Activated B cell treated with CpG ODN at 0.5 μM for 24 hours (primary cell): ENCODE measurements at regions not wholly inside any gene's neighbourhood (a gene's known extent, or its start where the extent isn't known, plus 50 kb on each side); places are given as distances from the start of the nearest gene placed in this dataset.
"Not testable (repeated sequence)": the region's sequence is repeated elsewhere in the genome, so short reads cannot be mapped to it uniquely, and the experiment has no call there.

ENCODE experiments used
- ATAC-seq: fragments of 200-7000 bp; cut with Tn5 transposase; one replicate; pipeline ENCODE4 v1.10.0; 2021; ENCODE audit warnings: low read depth, mild to moderate bottlenecking, moderate library complexity
- CTCF ChIA-PET: fragments of 350-600 bp; sonication (Branson Sonifier 250); formaldehyde crosslinking; loops from one replicate; lab custom pipeline; 2021; ENCODE audit warnings: antibody characterized with exemption; lab: Charles Lee
- POLR2A ChIA-PET: fragments of 350-600 bp; sonication (Branson Sonifier 250); formaldehyde crosslinking; loops from one replicate; lab custom pipeline; 2021; ENCODE audit warnings: antibody characterized with exemption; lab: Charles Lee
- DNase-seq: peaks from one replicate; pipeline ENCODE4 v3.0.0; 2022
- H3K27ac Mint-ChIP-seq: one replicate; pipeline ENCODE4 v1.8.0; 2020; ENCODE audit warnings: mixed read lengths
- H3K27me3 Mint-ChIP-seq: one replicate; pipeline ENCODE4 v1.8.0; 2021; ENCODE audit warnings: mixed read lengths
- H3K36me3 Mint-ChIP-seq: one replicate; pipeline ENCODE4 v1.8.0; 2021; ENCODE audit warnings: low read depth, mixed read lengths
- H3K4me1 Mint-ChIP-seq: one replicate; pipeline ENCODE4 v1.8.0; 2021; ENCODE audit warnings: mixed read lengths
- H3K4me3 Mint-ChIP-seq: one replicate; pipeline ENCODE4 v1.8.0; 2020; ENCODE audit warnings: mild to moderate bottlenecking, mixed read lengths
- H3K9me3 Mint-ChIP-seq: one replicate; pipeline ENCODE4 v1.8.0; 2020; ENCODE audit warnings: mixed read lengths
- CTCF ChIP-seq: fragments of 200-600 bp; IDR thresholded peaks from one replicate; pipeline ENCODE4 v1.8.0; 2022; ENCODE audit warnings: antibody characterized with exemption, mild to moderate bottlenecking
- intact Hi-C: fragments of 100-400 bp; cut with micrococcal nuclease; formaldehyde crosslinking; loops from one replicate; pipeline ENCODE4 v1.15.1; 2024

- ATAC-seq (no peak), DNase-seq (no peak)
- Mint-ChIP-seq H3K4me1 (peaks cover 10% of the 10 kb centered on the region), H3K27ac (no peak overlapping the region), H3K27me3 (no peaks in the 10 kb centered on the region), H3K36me3 (no peaks in the 10 kb centered on the region), H3K9me3 (peaks cover 11% of the 10 kb centered on the region), H3K4me3 (no peak overlapping the region)
- ChIA-PET CTCF (no interaction called here), POLR2A (no interaction called here)
- intact Hi-C loops = no loop called here
- TF ChIP-seq CTCF = no peak
Measured at GRCh38 chr6:170142559-170142958, 148.3 kb downstream of the DLL1 start.

GRCh38 chr6:170141061-170141460 is 149.8 kb downstream of the DLL1 start:
- POLR2A ChIA-PET, H3K4me1 Mint-ChIP-seq, H3K27ac Mint-ChIP-seq, H3K4me3 Mint-ChIP-seq, DNase-seq, H3K36me3 Mint-ChIP-seq, H3K27me3 Mint-ChIP-seq, intact Hi-C loops, CTCF ChIA-PET, ATAC-seq: not testable (repeated sequence)
- peaks cover 11% of the 10 kb centered on the region for H3K9me3 Mint-ChIP-seq

DNA sequence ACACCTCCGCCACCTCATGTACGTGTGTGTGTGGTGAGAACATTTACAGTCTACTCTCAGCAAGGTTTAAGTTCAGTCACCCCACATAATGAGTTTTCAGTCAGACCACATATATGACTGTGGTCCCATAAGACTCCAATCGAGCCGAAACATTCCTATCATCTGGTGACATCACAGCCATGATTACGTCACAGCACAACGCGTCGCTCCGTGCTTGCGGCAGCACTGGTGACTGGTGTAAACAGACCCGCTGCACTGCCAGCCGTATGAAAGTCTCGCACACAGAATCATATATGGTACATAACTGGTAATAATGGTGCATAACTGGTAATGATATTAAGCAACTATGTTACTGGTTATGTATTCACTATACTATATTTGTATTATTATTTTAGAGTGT is 150.7 kb downstream of the DLL1 start:
- ChIA-PET CTCF (no interaction called here), POLR2A (no interaction called here)
- Mint-ChIP-seq H3K36me3 (no peaks in the 10 kb centered on the region), H3K4me1 (peaks cover 7% of the 10 kb centered on the region), H3K9me3 (peaks cover 11% of the 10 kb centered on the region), H3K27ac (no peak overlapping the region), H3K27me3 (no peaks in the 10 kb centered on the region), H3K4me3 (no peak overlapping the region)
- intact Hi-C loops = no loop called here
- no peak for DNase-seq
- no peak for ATAC-seq
- TF ChIP-seq CTCF = no peak

DNA sequence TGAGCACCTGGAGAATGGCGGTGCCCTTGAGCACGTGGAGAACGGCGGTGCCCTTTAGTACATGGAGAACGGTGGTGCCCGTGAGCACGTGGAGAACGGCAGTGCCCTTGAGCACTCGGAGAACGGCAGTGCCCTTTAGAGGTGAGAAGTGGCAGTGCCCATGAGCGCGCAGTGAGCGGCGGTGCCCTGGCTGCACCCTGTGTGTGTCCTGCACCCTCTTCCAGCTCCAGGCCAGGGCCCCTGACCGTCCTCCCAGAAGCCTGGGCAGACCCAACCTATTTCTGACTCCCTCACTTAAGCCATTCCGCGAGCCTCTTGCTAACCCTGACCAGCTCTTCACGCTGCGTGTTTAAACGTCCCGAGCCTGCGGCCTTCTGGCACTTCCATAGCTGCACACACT is 151.3 kb downstream of the DLL1 start:
- Mint-ChIP-seq H3K27me3 (no peaks in the 10 kb centered on the region), H3K36me3 (no peaks in the 10 kb centered on the region), H3K27ac (no peak overlapping the region), H3K4me3 (no peak overlapping the region), H3K4me1 (peaks cover 2% of the 10 kb centered on the region), H3K9me3 (peaks cover 6% of the 10 kb centered on the region)
- intact Hi-C loops = no loop called here
- TF ChIP-seq CTCF = no peak
- no peak for ATAC-seq
- POLR2A ChIA-PET = no interaction called here
- no peak for DNase-seq
- CTCF ChIA-PET = no interaction called here

DNA sequence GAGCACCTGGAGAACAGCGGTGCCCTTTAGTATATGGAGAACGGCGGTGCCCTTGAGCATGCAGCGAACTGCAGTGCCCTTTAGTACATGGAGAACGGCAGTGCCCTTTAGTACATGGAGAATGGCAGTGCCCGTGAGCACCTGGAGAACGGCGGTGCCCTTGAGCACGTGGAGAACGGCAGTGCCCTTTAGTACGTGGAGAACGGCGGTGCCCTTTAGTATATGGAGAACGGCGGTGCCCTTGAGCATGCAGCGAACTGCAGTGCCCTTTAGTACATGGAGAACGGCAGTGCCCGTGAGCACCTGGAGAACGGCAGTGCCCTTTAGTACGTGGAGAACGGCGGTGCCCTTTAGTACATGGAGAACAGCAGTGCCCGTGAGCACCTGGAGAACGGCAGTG is 151.8 kb downstream of the DLL1 start:
- H3K27ac Mint-ChIP-seq, ATAC-seq, DNase-seq, POLR2A ChIA-PET, H3K4me3 Mint-ChIP-seq, H3K27me3 Mint-ChIP-seq, intact Hi-C loops, H3K4me1 Mint-ChIP-seq, H3K36me3 Mint-ChIP-seq, CTCF ChIA-PET, H3K9me3 Mint-ChIP-seq: not testable (repeated sequence)

- Mint-ChIP-seq H3K4me3 (no peak overlapping the region), H3K4me1 (no peaks in the 10 kb centered on the region), H3K36me3 (no peaks in the 10 kb centered on the region), H3K27me3 (no peaks in the 10 kb centered on the region), H3K27ac (no peak overlapping the region), H3K9me3 (peaks cover 2% of the 10 kb centered on the region)
- ChIA-PET POLR2A (no interaction called here), CTCF (no interaction called here)
- DNase-seq = no peak
- intact Hi-C loops = no loop called here
- TF ChIP-seq CTCF = no peak
- no peak for ATAC-seq
Measured at GRCh38 chr6:170137911-170138910, 152.7 kb downstream of the DLL1 start.
